Fibroblast of mammary gland (primary cell): ENCODE measurements at regions not wholly inside any gene's neighbourhood (a gene's known extent, or its start where the extent isn't known, plus 50 kb on each side); places are given as distances from the start of the nearest gene placed in this dataset.

Source experiments
- DNase-seq: peaks from one replicate; pipeline ENCODE4 v3.0.0-alpha.2; 2010; ENCODE audit warnings: low read depth
- H3K4me3 ChIP-seq: 2 replicates; pipeline ENCODE4 v1.5.1; 2011; ENCODE audit warnings: low read depth, mild to moderate bottlenecking, low read length, moderate library complexity; ENCODE audit not compliant: control insufficient read depth
- TF ChIP-seq, protein P1 (sequence below): conservative IDR thresholded peaks from 2 replicates; pipeline ENCODE4 v1.5.1; 2011; ENCODE audit warnings: low read depth, low read length, inconsistent platforms; ENCODE audit not compliant: control insufficient read depth, insufficient read depth

DNA sequence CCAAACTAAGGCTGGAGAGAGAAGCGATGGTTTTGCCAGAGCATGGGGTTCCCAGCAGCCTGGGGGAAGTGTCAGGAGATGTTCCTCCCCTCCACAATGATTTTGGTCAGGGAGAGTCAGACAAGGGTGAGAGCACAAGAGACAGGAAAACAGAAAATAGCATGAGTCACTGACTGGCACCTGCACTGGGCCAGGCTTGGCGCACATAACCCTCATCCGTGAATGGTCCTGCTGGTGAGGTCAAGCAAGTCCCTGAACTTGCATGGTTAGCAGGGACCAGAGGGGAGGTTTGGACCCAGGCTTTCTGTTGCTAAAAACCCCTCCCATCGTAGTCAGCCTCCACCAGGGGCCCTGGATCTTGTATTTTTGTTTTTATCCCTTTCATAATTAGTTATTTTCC lies 174.5 kb upstream of the MYT1L start:
- no peak for DNase-seq
- TF ChIP-seq, protein P1, sequence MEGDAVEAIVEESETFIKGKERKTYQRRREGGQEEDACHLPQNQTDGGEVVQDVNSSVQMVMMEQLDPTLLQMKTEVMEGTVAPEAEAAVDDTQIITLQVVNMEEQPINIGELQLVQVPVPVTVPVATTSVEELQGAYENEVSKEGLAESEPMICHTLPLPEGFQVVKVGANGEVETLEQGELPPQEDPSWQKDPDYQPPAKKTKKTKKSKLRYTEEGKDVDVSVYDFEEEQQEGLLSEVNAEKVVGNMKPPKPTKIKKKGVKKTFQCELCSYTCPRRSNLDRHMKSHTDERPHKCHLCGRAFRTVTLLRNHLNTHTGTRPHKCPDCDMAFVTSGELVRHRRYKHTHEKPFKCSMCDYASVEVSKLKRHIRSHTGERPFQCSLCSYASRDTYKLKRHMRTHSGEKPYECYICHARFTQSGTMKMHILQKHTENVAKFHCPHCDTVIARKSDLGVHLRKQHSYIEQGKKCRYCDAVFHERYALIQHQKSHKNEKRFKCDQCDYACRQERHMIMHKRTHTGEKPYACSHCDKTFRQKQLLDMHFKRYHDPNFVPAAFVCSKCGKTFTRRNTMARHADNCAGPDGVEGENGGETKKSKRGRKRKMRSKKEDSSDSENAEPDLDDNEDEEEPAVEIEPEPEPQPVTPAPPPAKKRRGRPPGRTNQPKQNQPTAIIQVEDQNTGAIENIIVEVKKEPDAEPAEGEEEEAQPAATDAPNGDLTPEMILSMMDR = no peak
- no peak overlapping the region for H3K4me3 ChIP-seq

DNA sequence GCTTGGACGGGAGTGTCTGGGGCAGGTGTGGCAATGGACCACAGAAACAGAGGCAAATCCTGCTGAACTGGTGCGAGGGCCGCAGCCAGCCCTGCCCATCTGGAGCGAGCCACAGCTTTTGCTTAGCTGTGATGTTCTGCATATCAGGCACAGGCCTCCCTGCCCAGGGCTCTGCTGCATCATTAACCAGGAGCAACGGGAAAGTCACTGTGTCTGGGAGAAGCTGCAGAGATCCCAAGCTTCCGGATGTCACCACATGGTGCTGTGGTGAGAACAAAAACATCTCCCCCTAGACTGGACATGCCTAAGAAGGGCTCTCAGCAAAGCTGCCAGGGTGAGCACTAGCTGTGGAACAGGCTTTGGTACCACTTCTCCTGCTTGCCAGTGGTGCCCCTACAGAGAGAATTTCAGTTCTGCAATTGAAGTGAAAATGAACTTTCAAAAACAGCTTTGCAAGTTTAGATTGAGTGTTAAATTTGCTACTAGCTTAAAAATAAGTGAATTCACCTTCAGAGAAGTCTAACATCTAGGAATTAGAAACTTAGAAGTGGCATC lies 172.9 kb upstream of the MYT1L start:
- TF ChIP-seq, protein P1 = no peak
- no peak for DNase-seq
- no peak overlapping the region for H3K4me3 ChIP-seq

GRCh38 chr2:2502201-2502549 lies 171.1 kb upstream of the MYT1L start:
- TF ChIP-seq, protein P1 = no peak
- no peak for DNase-seq
- H3K4me3 ChIP-seq = no peak overlapping the region

GRCh38 chr2:2501454-2502200 lies 170.6 kb upstream of the MYT1L start:
- DNase-seq = no peak
- TF ChIP-seq, protein P1 = no peak
- no peak overlapping the region for H3K4me3 ChIP-seq

GRCh38 chr2:2495606-2496005 lies 164.5 kb upstream of the MYT1L start:
- H3K4me3 ChIP-seq = no peak overlapping the region
- DNase-seq = no peak
- TF ChIP-seq, protein P1 = no peak

- TF ChIP-seq, protein P1 = no peak
- H3K4me3 ChIP-seq = no peak overlapping the region
- DNase-seq = no peak
Observed at GRCh38 chr2:2493496-2493895, 162.4 kb upstream of the MYT1L start.
